IMR-90 (cell line): ENCODE measurements at regions not wholly inside any gene's neighbourhood (a gene's known extent, or its start where the extent isn't known, plus 50 kb on each side); places are given as distances from the start of the nearest gene placed in this dataset.

Experiments
- ATAC-seq: fragments of 200-7000 bp; cut with Tn5 transposase; 2 replicates; pipeline ENCODE4 v1.9.1; 2020; ENCODE audit warnings: low read depth, mild to moderate bottlenecking, moderate library complexity
- BruUV-seq: library from RNA; stranded (reverse); fragments of 400-500 nt; replicated peaks from 2 replicates; lab custom pipeline; 2021; lab: Mats Ljungman, UMichigan
- CTCF ChIA-PET: fragments of 300-600 bp; formaldehyde crosslinking; extraction: SDS; loops from one replicate; lab custom pipeline; 2021; ENCODE audit warnings: antibody characterized with exemption; lab: Yijun Ruan, JAX
- POLR2A ChIA-PET: fragments of 300-600 bp; sonication (Branson Sonifier 250); formaldehyde crosslinking; loops from one replicate; lab custom pipeline; 2022; ENCODE audit warnings: antibody characterized with exemption; ENCODE audit not compliant: unreplicated experiment; lab: Charles Lee
- DNase-seq: peaks from one replicate; pipeline ENCODE4 v3.0.0; 2013
- H2AFZ ChIP-seq: replicated peaks from 2 replicates; pipeline ENCODE3; 2013; ENCODE audit warnings: low read length, mild to moderate bottlenecking; ENCODE audit not compliant: poor library complexity
- H2AK5ac ChIP-seq: 2 replicates; pipeline ENCODE4 v1.6.1; 2013; ENCODE audit warnings: low read depth, low read length, inconsistent platforms
- H2AK9ac ChIP-seq: replicated peaks from 2 replicates; pipeline ENCODE3; 2013; ENCODE audit warnings: mild to moderate bottlenecking, low read depth, low read length, moderate library complexity; ENCODE audit not compliant: poor library complexity
- H2BK120ac ChIP-seq: 2 replicates; pipeline ENCODE4 v1.6.1; 2013; ENCODE audit warnings: low read depth, low read length, inconsistent platforms
- H2BK15ac ChIP-seq: 3 replicates; pipeline ENCODE4 v1.6.1; 2013; ENCODE audit warnings: low read depth, low read length, inconsistent platforms
- H2BK20ac ChIP-seq: 2 replicates; pipeline ENCODE4 v1.6.1; 2013; ENCODE audit warnings: low read depth, mild to moderate bottlenecking, inconsistent platforms, low read length, moderate library complexity
- H2BK5ac ChIP-seq: 2 replicates; pipeline ENCODE4 v1.6.1; 2013; ENCODE audit warnings: mild to moderate bottlenecking, low read depth, low read length, inconsistent platforms; ENCODE audit not compliant: poor library complexity, severe bottlenecking
- H3K14ac ChIP-seq: replicated peaks from 2 replicates; pipeline ENCODE4 v1.6.1; 2013; ENCODE audit warnings: low read depth, low read length, inconsistent platforms
- H3K18ac ChIP-seq: 2 replicates; pipeline ENCODE4 v1.6.1; 2013; ENCODE audit warnings: low read depth, low read length, control low read depth
- H3K23ac ChIP-seq: 2 replicates; pipeline ENCODE4 v1.6.1; 2013; ENCODE audit warnings: low read depth, low read length, inconsistent platforms
- H3K27ac ChIP-seq: 2 replicates; pipeline ENCODE4 v1.5.1; 2013; ENCODE audit warnings: mild to moderate bottlenecking, control low read depth, low read length; ENCODE audit not compliant: insufficient read depth
- H3K27me3 ChIP-seq: 2 replicates; pipeline ENCODE4 v1.6.1; 2013; ENCODE audit warnings: low read length; ENCODE audit not compliant: control insufficient read depth, insufficient read depth
- H3K36me3 ChIP-seq: 2 replicates; pipeline ENCODE4 v1.6.1; 2013; ENCODE audit warnings: low read length, mixed read lengths; ENCODE audit not compliant: control insufficient read depth, insufficient read depth
- H3K4ac ChIP-seq: 2 replicates; pipeline ENCODE4 v1.6.1; 2013; ENCODE audit warnings: low read depth, low read length, inconsistent platforms
- H3K4me1 ChIP-seq: 2 replicates; pipeline ENCODE4 v1.6.1; 2013; ENCODE audit warnings: low read length, mixed read lengths; ENCODE audit not compliant: control insufficient read depth, insufficient read depth
- H3K4me2 ChIP-seq: 2 replicates; pipeline ENCODE4 v1.6.1; 2013; ENCODE audit warnings: low read depth, mild to moderate bottlenecking, control low read depth, low read length, moderate library complexity
- H3K4me3 ChIP-seq: 2 replicates; pipeline ENCODE4 v1.5.1; 2013; ENCODE audit warnings: low read depth, mild to moderate bottlenecking, control low read depth, low read length, moderate library complexity; ENCODE audit not compliant: insufficient read depth
- H3K56ac ChIP-seq: 2 replicates; pipeline ENCODE4 v1.6.1; 2013; ENCODE audit warnings: low read length, inconsistent platforms; ENCODE audit not compliant: insufficient read depth; ENCODE audit errors: extremely low read depth
- H3K79me1 ChIP-seq, 2 experiments: 2 replicates each; pipeline ENCODE4 v1.6.1; 2013; ENCODE audit warnings: low read length in 2 of 2, inconsistent platforms in 1 of 2, low read depth in 1 of 2
- H3K9ac ChIP-seq: 2 replicates; pipeline ENCODE4 v1.6.1; 2013; ENCODE audit warnings: low read depth, low read length, control low read depth
- H3K9me1 ChIP-seq: 2 replicates; pipeline ENCODE4 v1.6.1; 2013; ENCODE audit warnings: low read length, inconsistent platforms; ENCODE audit not compliant: insufficient read depth
- H3K9me3 ChIP-seq: 2 replicates; pipeline ENCODE4 v1.6.1; 2013; ENCODE audit warnings: low read length; ENCODE audit not compliant: control insufficient read depth, insufficient read depth
- H4K20me1 ChIP-seq: 2 replicates; pipeline ENCODE4 v1.6.1; 2013; ENCODE audit warnings: low read length, inconsistent platforms; ENCODE audit not compliant: insufficient read depth
- H4K5ac ChIP-seq: 2 replicates; pipeline ENCODE4 v1.6.1; 2013; ENCODE audit warnings: mild to moderate bottlenecking, low read depth, low read length, control low read depth
- H4K8ac ChIP-seq, 2 experiments: 2 replicates each; pipeline ENCODE4 v1.6.1; 2013; ENCODE audit warnings: low read depth in 2 of 2, low read length in 2 of 2, control low read depth in 1 of 2, inconsistent platforms in 1 of 2
- H4K91ac ChIP-seq: 2 replicates; pipeline ENCODE4 v1.6.1; 2013; ENCODE audit warnings: low read depth, low read length, inconsistent platforms; ENCODE audit not compliant: insufficient read depth
- CTCF ChIP-seq: conservative IDR thresholded peaks from 2 replicates; pipeline ENCODE4 v1.5.1; 2012; ENCODE audit warnings: mild to moderate bottlenecking, low read depth, low read length, improper control_type of control experiment
- ELK1 ChIP-seq: fragments of 150-350 bp; IDR thresholded peaks from 2 replicates; pipeline ENCODE4 v1.6.1; 2016; ENCODE audit warnings: low read depth, mild to moderate bottlenecking, low read length, moderate library complexity, borderline replicate concordance
- MAFK ChIP-seq: IDR thresholded peaks from 2 replicates; pipeline ENCODE4 v1.6.1; 2012; ENCODE audit warnings: low read depth, low read length, improper control_type of control experiment
- WGBS, 2 experiments: methylation state at CpG; one replicate each; pipeline versions ENCODE4 v1.1.5 to v1.1.7; 2013; ENCODE audit warnings: missing lambda C conversion rate in 2 of 2; ENCODE audit not compliant: insufficient read length in 1 of 2; ENCODE audit errors: extremely low coverage in 2 of 2; 5-methylcytosine and 5-hydroxymethylcytosine counted together
- dilution Hi-C: fragments of 300-500 bp; cut with HindIII; formaldehyde crosslinking; loops from one replicate; pipeline ENCODE4 v1.14.3; 2018; ENCODE audit warnings: low sequenced_read_pairs; ENCODE audit not compliant: unreplicated experiment
- in situ Hi-C: fragments of 300-500 bp; cut with MboI; formaldehyde crosslinking; loops from 3 replicates; pipeline ENCODE4 v1.14.3; 2019; ENCODE audit warnings: low sequenced_read_pairs, inconsistent platforms, mixed read lengths
- intact Hi-C: fragments of 100-400 bp; cut with micrococcal nuclease; formaldehyde crosslinking; loops from 2 replicates; pipeline ENCODE4 v1.10.0; 2022

DNA sequence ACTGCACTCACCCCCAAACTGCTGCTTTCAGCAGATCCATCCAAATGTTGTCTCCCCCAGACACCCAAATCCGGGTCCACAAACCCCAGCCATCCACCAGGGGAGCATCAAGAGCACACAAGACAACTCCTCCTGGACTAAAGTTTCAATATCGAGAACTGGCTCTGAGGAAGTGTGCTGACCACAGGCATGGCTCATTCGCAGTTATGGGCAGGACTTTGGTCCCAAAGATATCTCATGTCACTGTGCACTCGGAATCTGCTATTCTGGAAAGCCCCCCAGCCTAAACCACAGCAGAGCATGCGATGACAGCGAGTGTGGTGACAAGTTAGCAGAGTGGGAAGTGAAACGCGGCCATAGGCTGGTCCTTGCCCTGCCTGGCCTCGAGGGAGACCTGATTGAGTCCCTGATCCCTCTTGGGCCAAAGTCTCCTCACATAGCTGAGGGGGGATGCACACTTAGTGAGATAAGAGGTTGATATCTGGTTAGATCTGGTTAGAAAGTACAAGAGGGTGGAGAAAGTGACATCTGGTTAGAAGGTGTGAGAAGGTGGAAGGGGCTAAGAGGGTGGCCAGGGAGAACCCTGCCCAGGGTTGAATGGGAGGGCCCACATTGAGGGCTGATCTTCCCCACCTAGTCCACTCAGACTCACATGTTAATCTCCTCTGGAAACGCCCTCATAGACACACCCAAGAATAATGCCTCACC is 149.7 kb downstream of the MRPL14 start:
- Histone ChIP-seq H3K79me1 (no peaks in the 10 kb centered on the region), H3K4me2 (no peak overlapping the region), H4K5ac (no peak overlapping the region), H2AFZ (no peak overlapping the region), H2BK5ac (no peak overlapping the region), H3K4ac (peak overlapping the region; percentile 26), H3K36me3 (no peaks in the 10 kb centered on the region), H3K27me3 (no peaks in the 10 kb centered on the region), H3K27ac (no peak overlapping the region), H3K18ac (no peak overlapping the region; the same call in 1 of the 2 replicates), H2BK15ac (peak overlapping the region; percentile 15; the same call in 2 of the 3 replicates), H3K9ac (no peak overlapping the region), H3K9me1 (peaks cover 14% of the 10 kb centered on the region), H3K9me3 (peaks cover 4% of the 10 kb centered on the region; the same call in 1 of the 2 replicates), H3K4me1 (peaks cover 20% of the 10 kb centered on the region), H2BK120ac (peak overlapping the region; percentile 53), H2AK5ac (peak overlapping the region; percentile 68; the same call in 1 of the 2 replicates), H4K20me1 (no peaks in the 10 kb centered on the region), H3K4me3 (no peak overlapping the region), H3K14ac (0 out of 2 replicates have a peak overlapping the region, but pooled peaks have one; percentile 13), H2AK9ac (peak overlapping the region; percentile 9), H4K8ac (peak overlapping the region in 1 of 2 experiments; percentile 20; a peak in 3 of 4 replicates), H3K56ac (no peak overlapping the region), H3K23ac (no peak overlapping the region), H2BK20ac (peak overlapping the region; percentile 26; the same call in 1 of the 2 replicates), H4K91ac (peak overlapping the region; percentile 41; the same call in 1 of the 2 replicates)
- ATAC-seq: no peak
- ChIA-PET CTCF (no interaction called here), POLR2A (no interaction called here)
- intact Hi-C loops (no loop called here), in situ Hi-C loops (no loop called here), dilution Hi-C loops (no loop called here)
- TF ChIP-seq CTCF (0 out of 2 replicates have a peak, but pooled peaks have one; percentile 14), ELK1 (no peak), MAFK (no peak)
- no TSS peak for BruUV-seq
- no peak for DNase-seq
- WGBS, 2 experiments: no CpG with 5 or more reads among the region's 10 CpGs
